Prostate gland (tissue), 2 donors: ENCODE measurements at regions not wholly inside any gene's neighbourhood (a gene's known extent, or its start where the extent isn't known, plus 50 kb on each side); places are given as distances from the start of the nearest gene placed in this dataset.

Source experiments
- CTCF ChIP-seq, 4 experiments: fragments of 200-600 bp in 2 of 4; fragments of 450-650 bp in 2 of 4; sonication (generic) in 2 of 4; IDR thresholded peaks; 1 replicate in 3 of 4; 2 replicates in 1 of 4; pipeline ENCODE4 v1.5.1; 2016 to 2019; ENCODE audit warnings: antibody characterized with exemption in 4 of 4, mild to moderate bottlenecking in 2 of 4, moderate library complexity in 2 of 4
- POLR2AphosphoS5 ChIP-seq: sonication (generic); formaldehyde crosslinking; IDR thresholded peaks from one replicate; pipeline ENCODE4 v1.6.1; 2017; ENCODE audit warnings: antibody characterized with exemption

GRCh38 chr14:105865266-105865903, 339.0 kb downstream of the TMEM121 start:
- TF ChIP-seq CTCF (IDR thresholded peaks at IDR 0.05) (no peak), POLR2AphosphoS5 (no peak)
